ENCODE measurements at regions not wholly inside any gene's neighbourhood (a gene's known extent, or its start where the extent isn't known, plus 50 kb on each side); places are given as distances from the start of the nearest gene placed in this dataset.

DNA sequence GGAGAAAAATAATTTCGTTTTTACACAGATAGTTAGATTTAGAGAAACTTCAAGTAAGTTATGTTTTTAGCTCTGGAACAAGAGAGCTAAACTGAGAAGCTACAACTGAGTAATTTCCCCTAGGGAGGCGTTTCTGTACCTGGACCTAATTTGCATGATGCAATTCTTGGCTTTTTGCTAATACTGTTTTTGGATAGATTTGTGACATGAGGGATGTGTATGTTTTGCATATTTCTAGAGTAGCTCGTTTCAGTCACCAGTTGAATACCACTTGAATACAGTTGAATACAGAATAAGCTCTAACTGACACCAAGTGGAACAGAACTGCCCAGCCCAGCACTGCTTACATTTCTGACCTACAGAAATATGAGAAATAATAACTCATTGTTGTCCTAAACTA is 1227.9 kb upstream of the SPRY2 start:
- TF ChIP-seq, protein P1, sequence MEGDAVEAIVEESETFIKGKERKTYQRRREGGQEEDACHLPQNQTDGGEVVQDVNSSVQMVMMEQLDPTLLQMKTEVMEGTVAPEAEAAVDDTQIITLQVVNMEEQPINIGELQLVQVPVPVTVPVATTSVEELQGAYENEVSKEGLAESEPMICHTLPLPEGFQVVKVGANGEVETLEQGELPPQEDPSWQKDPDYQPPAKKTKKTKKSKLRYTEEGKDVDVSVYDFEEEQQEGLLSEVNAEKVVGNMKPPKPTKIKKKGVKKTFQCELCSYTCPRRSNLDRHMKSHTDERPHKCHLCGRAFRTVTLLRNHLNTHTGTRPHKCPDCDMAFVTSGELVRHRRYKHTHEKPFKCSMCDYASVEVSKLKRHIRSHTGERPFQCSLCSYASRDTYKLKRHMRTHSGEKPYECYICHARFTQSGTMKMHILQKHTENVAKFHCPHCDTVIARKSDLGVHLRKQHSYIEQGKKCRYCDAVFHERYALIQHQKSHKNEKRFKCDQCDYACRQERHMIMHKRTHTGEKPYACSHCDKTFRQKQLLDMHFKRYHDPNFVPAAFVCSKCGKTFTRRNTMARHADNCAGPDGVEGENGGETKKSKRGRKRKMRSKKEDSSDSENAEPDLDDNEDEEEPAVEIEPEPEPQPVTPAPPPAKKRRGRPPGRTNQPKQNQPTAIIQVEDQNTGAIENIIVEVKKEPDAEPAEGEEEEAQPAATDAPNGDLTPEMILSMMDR (IDR thresholded peaks at IDR 0.05) = no peak
- TF ChIP-seq, protein P2, sequence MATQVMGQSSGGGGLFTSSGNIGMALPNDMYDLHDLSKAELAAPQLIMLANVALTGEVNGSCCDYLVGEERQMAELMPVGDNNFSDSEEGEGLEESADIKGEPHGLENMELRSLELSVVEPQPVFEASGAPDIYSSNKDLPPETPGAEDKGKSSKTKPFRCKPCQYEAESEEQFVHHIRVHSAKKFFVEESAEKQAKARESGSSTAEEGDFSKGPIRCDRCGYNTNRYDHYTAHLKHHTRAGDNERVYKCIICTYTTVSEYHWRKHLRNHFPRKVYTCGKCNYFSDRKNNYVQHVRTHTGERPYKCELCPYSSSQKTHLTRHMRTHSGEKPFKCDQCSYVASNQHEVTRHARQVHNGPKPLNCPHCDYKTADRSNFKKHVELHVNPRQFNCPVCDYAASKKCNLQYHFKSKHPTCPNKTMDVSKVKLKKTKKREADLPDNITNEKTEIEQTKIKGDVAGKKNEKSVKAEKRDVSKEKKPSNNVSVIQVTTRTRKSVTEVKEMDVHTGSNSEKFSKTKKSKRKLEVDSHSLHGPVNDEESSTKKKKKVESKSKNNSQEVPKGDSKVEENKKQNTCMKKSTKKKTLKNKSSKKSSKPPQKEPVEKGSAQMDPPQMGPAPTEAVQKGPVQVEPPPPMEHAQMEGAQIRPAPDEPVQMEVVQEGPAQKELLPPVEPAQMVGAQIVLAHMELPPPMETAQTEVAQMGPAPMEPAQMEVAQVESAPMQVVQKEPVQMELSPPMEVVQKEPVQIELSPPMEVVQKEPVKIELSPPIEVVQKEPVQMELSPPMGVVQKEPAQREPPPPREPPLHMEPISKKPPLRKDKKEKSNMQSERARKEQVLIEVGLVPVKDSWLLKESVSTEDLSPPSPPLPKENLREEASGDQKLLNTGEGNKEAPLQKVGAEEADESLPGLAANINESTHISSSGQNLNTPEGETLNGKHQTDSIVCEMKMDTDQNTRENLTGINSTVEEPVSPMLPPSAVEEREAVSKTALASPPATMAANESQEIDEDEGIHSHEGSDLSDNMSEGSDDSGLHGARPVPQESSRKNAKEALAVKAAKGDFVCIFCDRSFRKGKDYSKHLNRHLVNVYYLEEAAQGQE (IDR thresholded peaks at IDR 0.05) = no peak
- no peak for TF ChIP-seq FOSB (CRISPR knock-in tag; IDR thresholded peaks at IDR 0.05)
- no peak for TF ChIP-seq POLR2A (IDR thresholded peaks at IDR 0.05; ENCODE audit: low read length)
- no peak for TF ChIP-seq CHD4 (IDR thresholded peaks at IDR 0.05; ENCODE audit: borderline replicate concordance)
- no peak for TF ChIP-seq CEBPB (IDR thresholded peaks at IDR 0.05)
- no peak for TF ChIP-seq MAX (IDR thresholded peaks at IDR 0.05)
- TF ChIP-seq, protein P3, sequence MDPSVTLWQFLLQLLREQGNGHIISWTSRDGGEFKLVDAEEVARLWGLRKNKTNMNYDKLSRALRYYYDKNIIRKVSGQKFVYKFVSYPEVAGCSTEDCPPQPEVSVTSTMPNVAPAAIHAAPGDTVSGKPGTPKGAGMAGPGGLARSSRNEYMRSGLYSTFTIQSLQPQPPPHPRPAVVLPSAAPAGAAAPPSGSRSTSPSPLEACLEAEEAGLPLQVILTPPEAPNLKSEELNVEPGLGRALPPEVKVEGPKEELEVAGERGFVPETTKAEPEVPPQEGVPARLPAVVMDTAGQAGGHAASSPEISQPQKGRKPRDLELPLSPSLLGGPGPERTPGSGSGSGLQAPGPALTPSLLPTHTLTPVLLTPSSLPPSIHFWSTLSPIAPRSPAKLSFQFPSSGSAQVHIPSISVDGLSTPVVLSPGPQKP (IDR thresholded peaks at IDR 0.05; ENCODE audit: low read depth, low read length) = no peak
- no peak for TF ChIP-seq ZC3H11A (IDR thresholded peaks at IDR 0.05)

All from A549 (cell line).